Left ventricle myocardium inferior (tissue), 1 donor: ENCODE measurements at regions not wholly inside any gene's neighbourhood (a gene's known extent, or its start where the extent isn't known, plus 50 kb on each side); places are given as distances from the start of the nearest gene placed in this dataset.
"Not testable (repeated sequence)": the region's sequence is repeated elsewhere in the genome, so short reads cannot be mapped to it uniquely, and the experiment has no call there.

Source experiments
- DNase-seq: peaks from one replicate; pipeline ENCODE4 v3.0.0-alpha.2; 2020
- H3K27ac ChIP-seq: fragments of 200-600 bp; replicated peaks from 2 replicates; pipeline ENCODE4 v1.8.0; 2021
- H3K27me3 ChIP-seq: fragments of 200-600 bp; 2 replicates; pipeline ENCODE4 v1.8.0; 2021; ENCODE audit warnings: low read depth
- H3K36me3 ChIP-seq: fragments of 200-600 bp; 2 replicates; pipeline ENCODE4 v1.8.0; 2021
- H3K4me1 ChIP-seq: fragments of 200-600 bp; 2 replicates; pipeline ENCODE4 v1.8.0; 2021
- H3K4me3 ChIP-seq: fragments of 200-600 bp; 2 replicates; pipeline ENCODE4 v1.8.0; 2021; ENCODE audit warnings: mild to moderate bottlenecking, moderate library complexity
- H3K9me3 ChIP-seq: fragments of 200-600 bp; replicated peaks from 2 replicates; pipeline ENCODE4 v1.8.0; 2021
- CTCF ChIP-seq: fragments of 200-600 bp; IDR thresholded peaks from 2 replicates; pipeline ENCODE4 v1.8.0; 2021; ENCODE audit warnings: antibody characterized with exemption, mild to moderate bottlenecking, borderline replicate concordance
- intact Hi-C: fragments of 100-400 bp; cut with micrococcal nuclease; formaldehyde crosslinking; loops from one replicate; pipeline ENCODE4 v1.11.0; 2022
- donor health status: DM: no; HTN: yes; CAD: no; lungs with severe emphysema.

- H3K27ac ChIP-seq = no peak overlapping the region
- H3K4me1 ChIP-seq = no peaks in the 10 kb centered on the region
- H3K4me3 ChIP-seq = no peak overlapping the region
- peaks cover 10% of the 10 kb centered on the region for H3K9me3 ChIP-seq
- no peak for TF ChIP-seq CTCF
- H3K27me3 ChIP-seq = no peaks in the 10 kb centered on the region
- DNase-seq = no peak
- H3K36me3 ChIP-seq = no peaks in the 10 kb centered on the region
- intact Hi-C loops = no loop called here
Measured at GRCh38 chr7:106755641-106756040, 94.7 kb upstream of the CCDC71L start.

GRCh38 chr7:106756071-106756470 lies 95.1 kb upstream of the CCDC71L start:
- intact Hi-C loops = no loop called here
- Histone ChIP-seq H3K27ac (no peak overlapping the region), H3K36me3 (no peaks in the 10 kb centered on the region), H3K4me1 (no peaks in the 10 kb centered on the region), H3K4me3 (no peak overlapping the region), H3K9me3 (peaks cover 10% of the 10 kb centered on the region), H3K27me3 (no peaks in the 10 kb centered on the region)
- no peak for TF ChIP-seq CTCF
- DNase-seq = no peak

GRCh38 chr7:106756884-106757283 lies 95.9 kb upstream of the CCDC71L start:
- Histone ChIP-seq H3K4me3 (no peak overlapping the region), H3K27me3 (no peaks in the 10 kb centered on the region), H3K9me3 (peaks cover 10% of the 10 kb centered on the region), H3K4me1 (no peaks in the 10 kb centered on the region), H3K27ac (no peak overlapping the region), H3K36me3 (no peaks in the 10 kb centered on the region)
- no peak for DNase-seq
- TF ChIP-seq CTCF = no peak
- intact Hi-C loops = no loop called here

- Histone ChIP-seq H3K9me3 (peaks cover 10% of the 10 kb centered on the region), H3K4me3 (no peak overlapping the region), H3K27me3 (no peaks in the 10 kb centered on the region), H3K4me1 (no peaks in the 10 kb centered on the region), H3K27ac (no peak overlapping the region), H3K36me3 (no peaks in the 10 kb centered on the region)
- intact Hi-C loops = no loop called here
- TF ChIP-seq CTCF = no peak
- DNase-seq = peak; percentile 27
Measured at GRCh38 chr7:106757846-106758245, 96.9 kb upstream of the CCDC71L start.

GRCh38 chr7:106762845-106763244 lies 101.9 kb upstream of the CCDC71L start:
- H3K4me1 ChIP-seq, intact Hi-C loops, H3K4me3 ChIP-seq, H3K9me3 ChIP-seq, H3K36me3 ChIP-seq, DNase-seq, H3K27me3 ChIP-seq, H3K27ac ChIP-seq: not testable (repeated sequence)

- no peak for TF ChIP-seq CTCF
- no peaks in the 10 kb centered on the region for H3K27me3 ChIP-seq
- H3K4me1 ChIP-seq = peaks cover 6% of the 10 kb centered on the region
- no peak overlapping the region for H3K4me3 ChIP-seq
- DNase-seq = no peak
- no peak overlapping the region for H3K27ac ChIP-seq
- H3K36me3 ChIP-seq = no peaks in the 10 kb centered on the region
- intact Hi-C loops = no loop called here
- H3K9me3 ChIP-seq = no peaks in the 10 kb centered on the region
Measured at GRCh38 chr7:106763717-106764116, 101.4 kb upstream of the PIK3CG start.
